ENCODE measurements at regions not wholly inside any gene's neighbourhood (a gene's known extent, or its start where the extent isn't known, plus 50 kb on each side); places are given as distances from the start of the nearest gene placed in this dataset.

- TF ChIP-seq JUN (IDR thresholded peaks at IDR 0.05; ENCODE audit: low read depth, low read length) (no peak), CTCF (IDR thresholded peaks at IDR 0.05; ENCODE audit: control extremely low read depth in 1 of 3, insufficient read depth in 1 of 3, low read depth in 1 of 3, low read length in 3 of 3) (no peak), NANOG (IDR thresholded peaks at IDR 0.05; ENCODE audit: insufficient read depth, low read depth, low read length, poor library complexity, severe bottlenecking) (peak; percentile 59), POU5F1 (IDR thresholded peaks at IDR 0.05; ENCODE audit: low read depth, low read length) (no peak), SP2 (IDR thresholded peaks at IDR 0.05; ENCODE audit: low read length) (no peak), POLR2AphosphoS5 (IDR thresholded peaks at IDR 0.05; ENCODE audit: low read depth, low read length) (0 out of 2 replicates have a peak, but pooled peaks have one; percentile 31)
Measured at GRCh38 chr5:88388476-88389337, 120.1 kb upstream of the TMEM161B start (continued).
